HG02763 (cell line): ENCODE measurements at regions not wholly inside any gene's neighbourhood (a gene's known extent, or its start where the extent isn't known, plus 50 kb on each side); places are given as distances from the start of the nearest gene placed in this dataset.

Source experiments
- ATAC-seq: cut with Tn5 transposase; IDR thresholded peaks from one replicate; pipeline ENCODE4 v1.9.1; 2021; ENCODE audit warnings: mild to moderate bottlenecking, moderate library complexity; ENCODE audit not compliant: unreplicated experiment

DNA sequence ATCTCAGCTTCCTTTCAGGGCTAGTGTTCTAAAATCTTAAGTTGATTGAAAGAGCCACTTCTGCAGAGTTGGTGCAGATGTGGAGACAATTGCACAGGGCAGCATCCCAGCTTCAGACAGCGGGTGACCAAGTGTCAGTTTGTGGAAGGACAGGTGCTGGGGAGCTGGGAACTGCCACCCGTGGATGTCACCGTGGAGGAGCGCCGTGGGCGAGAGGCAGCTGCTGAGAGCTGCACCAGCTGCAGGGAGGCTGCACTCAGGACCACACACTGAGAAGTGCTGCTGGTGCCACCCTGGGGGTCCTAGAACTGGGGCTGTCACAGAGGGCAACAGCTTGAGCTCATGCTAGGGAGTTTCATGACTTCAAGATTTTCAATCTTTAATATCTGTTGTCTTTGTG is 543.0 kb upstream of the FZD8 start:
- ATAC-seq: no peak

DNA sequence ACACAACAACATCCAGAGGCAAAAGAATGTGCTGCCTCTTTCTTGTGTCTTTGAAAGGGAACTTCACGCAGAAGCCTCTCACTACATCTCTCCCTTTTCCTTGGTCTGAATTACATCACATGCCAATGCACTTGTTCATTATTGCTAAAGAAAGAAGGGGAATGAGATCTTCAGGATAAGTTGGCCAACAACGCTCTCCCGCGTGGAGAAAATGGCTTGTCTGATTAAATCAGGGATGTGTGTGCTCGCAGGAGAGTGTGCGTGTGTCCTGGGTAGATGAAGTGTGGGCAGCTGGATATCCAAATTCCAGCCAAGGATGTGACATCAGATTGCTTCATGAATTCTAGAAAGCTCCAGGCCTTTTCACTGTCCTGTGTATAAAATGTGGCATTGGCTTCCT is 541.6 kb upstream of the FZD8 start:
- no peak for ATAC-seq

DNA sequence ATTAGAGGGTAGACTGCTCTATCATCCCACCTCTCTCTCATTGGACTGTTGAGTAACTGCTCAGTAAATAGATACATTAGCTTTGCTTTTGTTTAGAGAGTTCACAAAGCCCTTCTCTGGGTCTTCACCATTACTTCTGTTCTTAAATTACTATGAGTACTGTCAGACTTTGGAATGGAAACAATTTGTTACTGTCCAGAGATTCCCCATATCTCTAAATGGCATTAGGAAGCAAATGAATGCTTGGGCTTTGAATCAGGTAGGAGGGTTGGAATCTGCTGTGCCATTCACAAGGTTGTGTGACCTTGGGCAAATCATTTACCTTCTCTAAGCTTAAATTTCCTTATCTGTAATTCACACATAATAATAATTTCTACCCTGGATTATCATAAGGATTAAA is 541.0 kb upstream of the FZD8 start:
- ATAC-seq: no peak

- ATAC-seq: no peak
Measured at GRCh38 chr10:36182606-36183005, 540.5 kb upstream of the FZD8 start.

GRCh38 chr10:36182179-36182566 is 540.1 kb upstream of the FZD8 start:
- ATAC-seq: no peak

- ATAC-seq: no peak
Measured at GRCh38 chr10:36181426-36182178, 539.5 kb upstream of the FZD8 start.

DNA sequence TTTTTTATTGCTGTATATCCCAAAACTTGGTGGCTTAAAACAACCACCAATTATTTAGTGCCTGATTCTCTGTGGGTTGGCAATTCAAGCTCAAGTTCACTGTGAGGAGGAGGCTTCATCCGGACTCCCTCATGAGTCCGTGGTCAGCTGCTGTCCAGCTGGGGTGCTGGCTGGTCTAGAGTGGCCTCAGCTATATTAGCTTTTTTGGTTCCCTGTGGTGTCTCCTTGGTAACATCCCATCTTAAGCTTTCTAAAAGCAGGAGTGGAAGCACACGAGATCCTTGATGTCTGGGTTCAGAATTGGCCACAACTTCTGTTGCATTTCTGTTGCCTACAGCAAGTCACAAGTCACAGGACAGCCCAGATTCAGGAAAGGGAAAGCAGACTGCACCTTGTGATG is 536.5 kb upstream of the FZD8 start:
- ATAC-seq: no peak

- no peak for ATAC-seq
Measured at GRCh38 chr10:36177071-36177470, 535.0 kb upstream of the FZD8 start.

DNA sequence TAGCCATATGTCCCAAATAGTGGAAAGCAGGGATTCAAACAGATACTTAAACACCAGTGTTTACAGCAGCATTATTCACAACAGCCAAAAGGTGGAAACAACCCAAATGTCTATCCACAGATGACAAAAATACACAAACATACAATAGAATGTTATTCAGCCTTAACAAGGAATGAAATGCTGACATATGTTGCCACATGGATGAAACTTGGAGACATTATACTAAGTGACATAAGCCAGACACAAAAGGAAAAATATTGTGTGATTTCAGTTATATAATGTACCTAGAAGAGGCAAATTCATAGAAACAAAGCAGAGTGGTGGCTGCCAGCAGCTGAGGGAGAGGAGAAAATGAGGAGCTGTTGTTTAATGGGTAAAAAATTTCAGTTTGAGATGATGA is 533.9 kb upstream of the FZD8 start:
- ATAC-seq: no peak

- no peak for ATAC-seq
Measured at GRCh38 chr10:36173364-36173763, 531.3 kb upstream of the FZD8 start.

DNA sequence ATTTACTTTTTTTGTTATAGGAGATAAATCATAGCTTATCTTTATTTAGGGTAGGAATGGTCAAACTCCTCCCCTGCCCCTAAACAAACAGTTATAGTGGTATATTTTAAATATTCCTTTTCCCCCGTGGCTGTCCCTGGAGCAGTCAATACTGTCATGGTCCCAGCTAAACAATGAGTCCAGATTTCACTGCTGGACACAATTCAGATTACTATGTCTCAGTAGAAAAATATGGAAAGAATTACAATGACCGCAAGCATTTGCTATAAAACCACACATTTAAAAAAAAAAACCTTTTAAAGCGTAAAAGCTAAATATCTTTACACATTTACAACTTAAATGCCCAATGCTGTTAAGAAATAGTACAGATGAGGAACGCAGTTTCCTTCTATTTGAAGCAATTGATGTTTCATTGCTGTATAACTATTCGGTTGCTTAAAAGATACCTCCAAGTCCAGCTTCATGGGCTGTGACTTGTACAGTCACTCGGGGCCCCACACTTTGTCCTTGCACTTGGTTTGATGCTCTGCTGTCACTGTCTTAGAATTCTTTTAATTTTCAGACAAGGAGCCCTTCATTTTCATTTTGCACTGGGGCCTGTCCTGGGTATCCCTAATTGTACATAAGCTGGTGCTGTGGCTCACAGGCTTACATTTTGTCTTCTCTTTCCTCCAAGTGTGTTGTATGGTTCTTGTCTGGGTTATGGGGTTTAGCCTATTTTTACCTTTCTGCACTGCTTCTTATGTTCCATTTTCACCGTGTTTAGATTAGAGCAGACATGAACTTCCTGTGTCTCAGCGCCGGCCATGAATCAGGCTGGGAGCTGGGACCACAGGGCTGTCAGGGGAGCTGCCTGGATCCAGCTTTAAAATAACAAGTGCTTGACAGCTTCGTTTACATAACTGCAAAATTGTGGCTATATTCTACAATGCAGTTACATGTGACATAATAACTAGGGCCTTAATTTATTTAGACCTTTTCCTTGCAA is 530.2 kb upstream of the FZD8 start:
- ATAC-seq: no peak

DNA sequence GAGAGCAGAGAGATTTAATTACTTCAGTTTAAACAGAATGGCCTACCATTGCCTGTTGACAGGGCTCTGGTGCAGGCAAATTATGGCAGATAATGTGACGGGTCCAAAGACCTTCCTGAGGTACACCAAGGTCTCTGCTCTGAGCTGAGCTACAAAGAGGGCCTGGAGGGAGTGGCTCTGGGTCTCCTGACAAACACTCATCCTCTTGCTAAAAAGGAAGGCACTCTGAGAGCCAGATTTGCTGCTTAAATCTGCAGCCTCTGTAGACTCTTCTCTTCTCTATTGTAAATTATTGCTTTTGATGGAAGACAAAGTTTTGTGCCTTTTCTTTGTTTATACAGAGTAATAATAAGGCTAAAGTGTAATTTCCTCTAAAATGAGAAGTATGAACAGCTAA is 529.5 kb upstream of the FZD8 start:
- ATAC-seq: no peak

DNA sequence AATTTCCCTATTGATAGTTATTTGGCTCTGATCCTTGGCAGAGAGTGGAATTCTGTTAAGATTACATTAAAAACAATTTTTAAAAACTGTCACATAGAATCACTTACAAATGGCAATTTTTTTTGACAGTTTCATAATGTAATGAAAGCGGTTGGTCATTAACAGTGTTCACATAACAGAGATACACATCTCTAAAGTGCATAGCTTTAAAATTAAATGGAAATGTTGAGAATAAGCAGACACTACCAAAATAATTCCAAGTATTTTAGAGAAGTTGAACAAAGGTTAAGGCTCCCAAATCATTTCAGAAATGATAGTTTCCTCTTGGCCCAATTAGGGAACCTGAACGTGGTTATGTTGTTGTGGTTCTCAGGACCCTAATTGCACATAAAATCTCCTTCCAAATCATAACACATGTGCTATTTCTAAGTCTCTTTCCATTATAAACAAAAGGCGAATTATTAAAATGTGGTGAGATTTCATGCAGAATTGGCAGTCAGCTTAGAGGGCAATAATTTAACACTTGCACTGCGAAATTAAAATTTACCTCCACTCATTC is 528.9 kb upstream of the FZD8 start:
- no peak for ATAC-seq

DNA sequence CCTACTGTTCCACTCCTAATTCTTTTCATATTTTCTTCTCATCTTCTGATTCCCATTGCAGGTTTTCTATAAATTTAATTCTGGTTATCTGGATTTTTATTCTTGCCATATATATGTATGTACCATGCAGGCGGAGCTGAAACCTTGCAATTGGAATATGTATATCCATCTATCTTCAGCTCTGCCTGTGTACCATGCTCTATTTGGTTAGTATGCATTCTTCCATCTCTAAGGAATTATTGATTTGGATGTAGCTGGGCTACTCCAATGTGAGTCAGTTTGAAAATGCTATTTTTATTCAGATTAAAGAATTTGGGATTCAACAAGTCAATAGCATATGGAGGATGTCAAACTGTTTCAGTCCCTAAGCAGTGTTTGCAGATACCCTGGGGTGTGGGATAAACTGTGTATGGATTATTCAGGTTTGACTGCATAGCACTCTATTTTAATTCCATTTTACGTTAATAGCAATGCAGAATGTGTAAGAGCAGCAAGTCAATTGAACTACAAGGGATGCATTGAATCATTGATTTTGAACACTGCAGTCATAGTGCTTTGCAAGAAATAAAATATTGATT is 528.1 kb upstream of the FZD8 start:
- ATAC-seq: no peak

GRCh38 chr10:36168777-36169176 is 526.7 kb upstream of the FZD8 start:
- no peak for ATAC-seq

- no peak for ATAC-seq
Measured at GRCh38 chr10:36164556-36165504, 522.7 kb upstream of the FZD8 start.

- ATAC-seq: no peak
Measured at GRCh38 chr10:36163827-36164226, 521.7 kb upstream of the FZD8 start.

- ATAC-seq: no peak
Measured at GRCh38 chr10:36157486-36157885, 515.4 kb upstream of the FZD8 start.

DNA sequence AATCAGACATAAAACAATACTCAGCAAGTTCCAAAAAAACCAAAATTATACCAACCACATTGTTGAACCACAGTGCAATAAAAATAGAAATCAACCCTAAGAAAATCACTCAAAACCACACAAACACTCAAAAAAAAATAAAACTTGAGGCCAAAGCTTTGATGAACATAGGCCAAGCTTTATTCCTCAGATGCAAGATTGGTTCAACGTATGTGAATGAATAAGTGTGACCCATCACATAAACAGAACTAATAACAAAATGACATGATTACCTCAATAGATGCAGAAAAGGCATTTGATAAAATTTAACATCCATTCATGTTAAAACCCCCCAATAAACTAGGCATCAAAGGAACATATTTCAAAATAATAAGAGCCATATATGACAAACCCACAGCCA is 506.1 kb upstream of the FZD8 start:
- no peak for ATAC-seq

DNA sequence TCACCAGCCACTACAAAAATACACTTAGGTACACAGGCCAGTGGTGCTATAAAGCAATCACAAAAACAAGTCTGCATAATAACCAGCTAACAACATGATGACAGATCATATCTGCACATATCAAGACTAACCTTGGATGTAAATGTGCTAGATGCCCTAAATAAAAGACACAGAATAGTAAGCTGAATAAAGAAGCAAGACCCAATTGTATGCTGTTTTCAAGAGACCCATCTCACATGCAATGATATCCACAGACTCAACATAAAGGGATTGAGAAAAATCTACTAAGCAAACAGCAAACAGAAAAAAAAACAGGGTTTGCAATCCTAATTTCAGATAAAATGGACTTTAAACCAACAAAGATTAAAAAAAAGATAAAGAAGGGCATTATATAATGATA is 505.4 kb upstream of the FZD8 start:
- ATAC-seq: no peak
